Breast epithelium (tissue), 3 donors: ENCODE measurements at regions not wholly inside any gene's neighbourhood (a gene's known extent, or its start where the extent isn't known, plus 50 kb on each side); places are given as distances from the start of the nearest gene placed in this dataset.

Experiments
- POLR2AphosphoS5 ChIP-seq, 3 donors: sonication (generic); formaldehyde crosslinking; IDR thresholded peaks; one replicate each; pipeline ENCODE4 v1.6.1; 2017; ENCODE audit warnings: antibody characterized with exemption in 3 of 3
- TF ChIP-seq, protein P1 (sequence below), 3 donors: fragments of 450-650 bp; IDR thresholded peaks; one replicate each; pipeline ENCODE4 v1.5.1; 2016 to 2017; ENCODE audit warnings: antibody characterized with exemption in 3 of 3, mild to moderate bottlenecking in 3 of 3, moderate library complexity in 3 of 3

DNA sequence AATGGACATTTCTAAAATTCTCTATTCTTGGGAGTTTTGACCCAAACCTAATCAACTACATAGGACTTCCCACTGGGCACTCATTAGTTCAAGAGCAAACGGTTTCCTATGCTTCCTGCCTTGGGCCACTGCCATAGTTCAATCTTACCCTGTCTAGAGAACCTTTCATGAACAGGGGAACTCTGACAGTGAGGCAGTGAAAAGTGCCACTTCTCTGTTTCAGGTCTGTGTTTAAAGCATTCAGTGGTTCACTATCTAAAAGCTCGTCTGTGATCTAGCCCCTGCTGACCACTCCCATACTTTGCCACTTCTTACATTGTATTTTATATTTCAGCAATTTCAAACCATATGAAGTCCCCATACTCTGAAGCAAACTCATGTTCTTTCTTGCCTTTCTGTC lies 122.7 kb upstream of the IGF1 start:
- TF ChIP-seq POLR2AphosphoS5 (IDR thresholded peaks at IDR 0.05), result no peak
- TF ChIP-seq, protein P1, sequence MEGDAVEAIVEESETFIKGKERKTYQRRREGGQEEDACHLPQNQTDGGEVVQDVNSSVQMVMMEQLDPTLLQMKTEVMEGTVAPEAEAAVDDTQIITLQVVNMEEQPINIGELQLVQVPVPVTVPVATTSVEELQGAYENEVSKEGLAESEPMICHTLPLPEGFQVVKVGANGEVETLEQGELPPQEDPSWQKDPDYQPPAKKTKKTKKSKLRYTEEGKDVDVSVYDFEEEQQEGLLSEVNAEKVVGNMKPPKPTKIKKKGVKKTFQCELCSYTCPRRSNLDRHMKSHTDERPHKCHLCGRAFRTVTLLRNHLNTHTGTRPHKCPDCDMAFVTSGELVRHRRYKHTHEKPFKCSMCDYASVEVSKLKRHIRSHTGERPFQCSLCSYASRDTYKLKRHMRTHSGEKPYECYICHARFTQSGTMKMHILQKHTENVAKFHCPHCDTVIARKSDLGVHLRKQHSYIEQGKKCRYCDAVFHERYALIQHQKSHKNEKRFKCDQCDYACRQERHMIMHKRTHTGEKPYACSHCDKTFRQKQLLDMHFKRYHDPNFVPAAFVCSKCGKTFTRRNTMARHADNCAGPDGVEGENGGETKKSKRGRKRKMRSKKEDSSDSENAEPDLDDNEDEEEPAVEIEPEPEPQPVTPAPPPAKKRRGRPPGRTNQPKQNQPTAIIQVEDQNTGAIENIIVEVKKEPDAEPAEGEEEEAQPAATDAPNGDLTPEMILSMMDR (IDR thresholded peaks at IDR 0.05), result no peak
